SK-N-SH (cell line): ENCODE measurements at regions not wholly inside any gene's neighbourhood (a gene's known extent, or its start where the extent isn't known, plus 50 kb on each side); places are given as distances from the start of the nearest gene placed in this dataset.

Experiments
- CTCF ChIA-PET: fragments of 300-600, 350-600 bp; formaldehyde crosslinking; extraction: SDS; loops from one replicate; lab custom pipeline; 2021; lab: Yijun Ruan, JAX
- POLR2A ChIA-PET: fragments of 350-600 bp; sonication (Branson Sonifier 250); formaldehyde crosslinking; extraction: SDS; loops from one replicate; lab custom pipeline; 2020; ENCODE audit warnings: antibody characterized with exemption, inconsistent platforms; lab: Yijun Ruan, JAX
- DNase-seq: peaks from one replicate; pipeline ENCODE4 v3.0.0; 2012
- H2AFZ ChIP-seq: fragments of 200-600 bp; sonication (generic); 2 replicates; pipeline ENCODE4 v1.8.1; 2016; ENCODE audit warnings: antibody characterized with exemption, mild to moderate bottlenecking, low read depth
- H3F3A ChIP-seq: fragments of 200-600 bp; sonication (generic); replicated peaks from 2 replicates; pipeline ENCODE3; 2016; ENCODE audit warnings: antibody characterized with exemption, mild to moderate bottlenecking; ENCODE audit not compliant: insufficient read depth
- H3K27ac ChIP-seq, 2 experiments: fragments of 200-500 bp in 1 of 2; fragments of 200-600 bp in 1 of 2; sonication (Bioruptor generic) in 1 of 2; sonication (generic), shearing (Covaris generic) in 1 of 2; 2 replicates each; pipeline versions ENCODE4 v1.5.1 to v1.6.1; 2014 to 2016; ENCODE audit warnings: low read depth in 2 of 2, inconsistent platforms in 1 of 2, low read length in 1 of 2, mild to moderate bottlenecking in 1 of 2, mixed read lengths in 1 of 2
- H3K27me3 ChIP-seq: fragments of 200-600 bp; sonication (generic), shearing (Covaris generic); 2 replicates; pipeline ENCODE4 v1.6.1; 2016; ENCODE audit warnings: mixed run types; ENCODE audit not compliant: insufficient read depth
- H3K36me3 ChIP-seq, 2 experiments: fragments of 200-500 bp in 1 of 2; fragments of 200-600 bp in 1 of 2; sonication (Bioruptor generic) in 1 of 2; sonication (generic) in 1 of 2; replicated peaks in 1 of 2; 2 replicates each; pipeline versions ENCODE3 to v1.5.1; 2014 to 2016; ENCODE audit warnings: low read length in 1 of 2, mild to moderate bottlenecking in 1 of 2; ENCODE audit not compliant: insufficient read depth in 2 of 2, control insufficient read depth in 1 of 2
- H3K4me1 ChIP-seq, 2 experiments: fragments of 200-500 bp in 1 of 2; fragments of 200-600 bp in 1 of 2; sonication (Bioruptor generic) in 1 of 2; sonication (generic), shearing (Covaris generic) in 1 of 2; 2 replicates each; pipeline versions ENCODE4 v1.5.1 to v1.6.1; 2014 to 2016; ENCODE audit warnings: low read depth in 1 of 2, low read length in 1 of 2, mixed run types in 1 of 2; ENCODE audit not compliant: insufficient read depth in 2 of 2, control insufficient read depth in 1 of 2
- H3K4me2 ChIP-seq: fragments of 200-600 bp; sonication (generic), shearing (Covaris generic); 2 replicates; pipeline ENCODE4 v1.6.1; 2017; ENCODE audit warnings: mixed run types
- H3K4me3 ChIP-seq, 2 experiments: fragments of 200-500 bp in 1 of 2; fragments of 200-600 bp in 1 of 2; sonication (Bioruptor generic) in 1 of 2; sonication (generic), shearing (Covaris generic) in 1 of 2; 2 replicates each; pipeline versions ENCODE4 v1.5.1 to v1.8.1; 2014 to 2016; ENCODE audit warnings: low read depth in 2 of 2, inconsistent platforms in 1 of 2, low read length in 1 of 2, mild to moderate bottlenecking in 1 of 2, mixed read lengths in 1 of 2, moderate library complexity in 1 of 2
- H3K79me2 ChIP-seq: fragments of 200-600 bp; sonication (generic); 2 replicates; pipeline ENCODE4 v1.8.1; 2017; ENCODE audit warnings: mild to moderate bottlenecking; ENCODE audit not compliant: insufficient read depth
- H3K9ac ChIP-seq: fragments of 200-600 bp; sonication (generic); 2 replicates; pipeline ENCODE4 v1.6.1; 2017; ENCODE audit warnings: mixed run types
- H3K9me2 ChIP-seq: fragments of 200-600 bp; sonication (generic); 2 replicates; pipeline ENCODE4 v1.6.1; 2017; ENCODE audit warnings: mixed run types
- H3K9me3 ChIP-seq: fragments of 200-600 bp; sonication (generic); 2 replicates; pipeline ENCODE4 v1.6.1; 2017; ENCODE audit warnings: mixed run types, mild to moderate bottlenecking, moderate library complexity
- H4K20me1 ChIP-seq: fragments of 200-600 bp; sonication (generic); 2 replicates; pipeline ENCODE4 v1.6.1; 2017; ENCODE audit warnings: mild to moderate bottlenecking, mixed run types; ENCODE audit not compliant: insufficient read depth
- CTCF ChIP-seq: fragments of 200-600 bp; sonication (generic); IDR thresholded peaks from 2 replicates; pipeline ENCODE4 v1.6.1; 2017; ENCODE audit warnings: antibody characterized with exemption, mild to moderate bottlenecking, moderate library complexity
- ELF1 ChIP-seq: IDR thresholded peaks from 2 replicates; pipeline ENCODE4 v1.4.0; 2012
- EP300 ChIP-seq, 2 experiments: IDR thresholded peaks; 2 replicates each; pipeline versions ENCODE4 v1.4.0 to v1.6.1; 2012; ENCODE audit warnings: borderline replicate concordance in 1 of 2, low read depth in 1 of 2, low read length in 1 of 2
- FOXJ3 ChIP-seq: sonication (generic); formaldehyde crosslinking; IDR thresholded peaks from 2 replicates; pipeline ENCODE4 v1.5.1; 2020; ENCODE audit warnings: mild to moderate bottlenecking, missing genetic modification reagents
- FOXM1 ChIP-seq: IDR thresholded peaks from 2 replicates; pipeline ENCODE4 v1.4.0; 2012; ENCODE audit warnings: low read depth, mild to moderate bottlenecking
- IRF3 ChIP-seq: fragments of 150-350 bp; IDR thresholded peaks from 2 replicates; pipeline ENCODE4 v1.6.1; 2016; ENCODE audit warnings: mild to moderate bottlenecking, low read depth, low read length
- JUND ChIP-seq: IDR thresholded peaks from 2 replicates; pipeline ENCODE4 v1.4.0; 2012
- MAX ChIP-seq: IDR thresholded peaks from 2 replicates; pipeline ENCODE4 v1.4.0; 2012; ENCODE audit warnings: low read depth
- POLR2AphosphoS5 ChIP-seq: IDR thresholded peaks from 2 replicates; pipeline ENCODE4 v1.6.1; 2012; ENCODE audit warnings: low read depth, low read length
- RCOR1 ChIP-seq: fragments of 150-350 bp; IDR thresholded peaks from 2 replicates; pipeline ENCODE4 v1.6.1; 2017; ENCODE audit warnings: antibody characterized with exemption, low read length
- RFX5 ChIP-seq: IDR thresholded peaks from 2 replicates; pipeline ENCODE4 v1.6.1; 2012; ENCODE audit warnings: mild to moderate bottlenecking, improper control_type of control experiment, low read length
- RXRA ChIP-seq: IDR thresholded peaks from 2 replicates; pipeline ENCODE4 v1.4.0; 2012; ENCODE audit warnings: low read depth, mild to moderate bottlenecking, borderline replicate concordance
- SIN3A ChIP-seq: IDR thresholded peaks from 2 replicates; pipeline ENCODE4 v1.6.1; 2012; ENCODE audit warnings: low read depth, mild to moderate bottlenecking, low read length, moderate library complexity, borderline replicate concordance
- SMC3 ChIP-seq: IDR thresholded peaks from 2 replicates; pipeline ENCODE4 v1.6.1; 2012; ENCODE audit warnings: low read depth, low read length, improper control_type of control experiment
- TEAD4 ChIP-seq: IDR thresholded peaks from 2 replicates; pipeline ENCODE4 v1.4.0; 2012; ENCODE audit warnings: mild to moderate bottlenecking, borderline replicate concordance; ENCODE audit not compliant: insufficient read depth
- YY1 ChIP-seq: IDR thresholded peaks from 2 replicates; pipeline ENCODE4 v1.4.0; 2012; ENCODE audit warnings: low read depth, mild to moderate bottlenecking
- WGBS: methylation state at CpG from one replicate; pipeline ENCODE4 v1.1.6; 2017; ENCODE audit warnings: low lambda C conversion rate; 5-methylcytosine and 5-hydroxymethylcytosine counted together
- TF ChIP-seq, protein P1 (sequence below): IDR thresholded peaks from 2 replicates; pipeline ENCODE4; 2012

DNA sequence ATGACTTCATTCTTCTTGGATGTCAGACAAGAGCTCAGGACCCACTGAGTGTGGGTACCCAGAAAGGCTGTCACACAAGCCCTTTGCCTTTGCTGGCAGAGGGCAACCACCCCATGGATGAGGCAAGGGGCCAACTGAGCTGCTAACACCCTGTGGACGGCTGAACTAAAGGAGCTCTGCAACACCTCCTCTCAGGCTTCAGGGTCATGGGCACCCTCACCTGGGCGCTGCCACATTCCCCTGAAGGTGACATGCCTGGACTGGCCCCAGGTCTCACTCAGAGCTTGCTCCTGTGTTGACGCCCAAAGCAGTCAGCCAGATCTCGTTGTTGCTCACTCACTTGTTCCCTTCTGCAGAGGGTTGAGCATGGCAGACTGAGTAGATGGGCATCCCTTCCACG lies 336.8 kb upstream of the TMEM132C start:
- H3K27ac ChIP-seq, result no peak overlapping the region
- no peaks in the 10 kb centered on the region; the same call in none of the 2 replicates for H3K9me3 ChIP-seq
- ChIA-PET CTCF (interaction anchor here (0.6 to 1.1 kb wide), 2 partner anchors 117 to 261 kb away, joined by 3 read pairs; no protein-coding TSS in a partner anchor), POLR2A (no interaction called here)
- H3K9me2 ChIP-seq, result no peaks in the 10 kb centered on the region
- no peaks in the 10 kb centered on the region for H3F3A ChIP-seq
- DNase-seq, result no peak
- H3K79me2 ChIP-seq, result no peaks in the 10 kb centered on the region
- H3K4me1 ChIP-seq, result no peaks in the 10 kb centered on the region
- H3K9ac ChIP-seq, result no peak overlapping the region
- H3K36me3 ChIP-seq, result no peaks in the 10 kb centered on the region
- no peak overlapping the region for H2AFZ ChIP-seq
- no peak overlapping the region for H3K4me3 ChIP-seq
- WGBS, result 4% methylated on average over 5 of the region's 5 CpGs
- no peaks in the 10 kb centered on the region for H3K27me3 ChIP-seq
- H4K20me1 ChIP-seq, result no peaks in the 10 kb centered on the region
- no peak for TF ChIP-seq JUND
- no peak for TF ChIP-seq EP300 (IDR thresholded peaks at IDR 0.05; ENCODE audit: borderline replicate concordance in 1 of 2, low read depth in 1 of 2, low read length in 1 of 2)
- no peak for TF ChIP-seq IRF3
- no peak for TF ChIP-seq CTCF
- no peak for TF ChIP-seq FOXM1
- TF ChIP-seq, protein P1, sequence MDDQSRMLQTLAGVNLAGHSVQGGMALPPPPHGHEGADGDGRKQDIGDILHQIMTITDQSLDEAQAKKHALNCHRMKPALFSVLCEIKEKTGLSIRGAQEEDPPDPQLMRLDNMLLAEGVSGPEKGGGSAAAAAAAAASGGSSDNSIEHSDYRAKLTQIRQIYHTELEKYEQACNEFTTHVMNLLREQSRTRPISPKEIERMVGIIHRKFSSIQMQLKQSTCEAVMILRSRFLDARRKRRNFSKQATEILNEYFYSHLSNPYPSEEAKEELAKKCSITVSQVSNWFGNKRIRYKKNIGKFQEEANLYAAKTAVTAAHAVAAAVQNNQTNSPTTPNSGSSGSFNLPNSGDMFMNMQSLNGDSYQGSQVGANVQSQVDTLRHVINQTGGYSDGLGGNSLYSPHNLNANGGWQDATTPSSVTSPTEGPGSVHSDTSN, result no peak
- TF ChIP-seq SMC3, result no peak
- TF ChIP-seq FOXJ3 (CRISPR knock-in tag), result no peak
- no peak for TF ChIP-seq RCOR1
- TF ChIP-seq SIN3A, result no peak
- no peak for TF ChIP-seq ELF1
- TF ChIP-seq YY1, result no peak
- no peak for TF ChIP-seq RXRA
- TF ChIP-seq MAX, result no peak
- no peak for TF ChIP-seq TEAD4
- no peak for TF ChIP-seq RFX5
- no peak for TF ChIP-seq POLR2AphosphoS5
- TF ChIP-seq, all 33 proteins: peak for 0
- no peak overlapping the region for H3K4me2 ChIP-seq
